ENCODE measurements at regions not wholly inside any gene's neighbourhood (a gene's known extent, or its start where the extent isn't known, plus 50 kb on each side); places are given as distances from the start of the nearest gene placed in this dataset.

- no peak overlapping the region for H3K27ac Mint-ChIP-seq
- H3K4me3 Mint-ChIP-seq: no peak overlapping the region
- H3K4me1 Mint-ChIP-seq: no peaks in the 10 kb centered on the region
- no peaks in the 10 kb centered on the region for H3K36me3 Mint-ChIP-seq (ENCODE audit: low read depth)
- no peak for TF ChIP-seq CTCF (IDR thresholded peaks at IDR 0.05; ENCODE audit: unreplicated experiment in 3 of 3)
- peaks cover 12% of the 10 kb centered on the region for H3K27me3 Mint-ChIP-seq (ENCODE audit: low read depth)
- H3K9me3 Mint-ChIP-seq: no peaks in the 10 kb centered on the region
Observed at GRCh38 chr16:27152121-27152520, 51.2 kb upstream of the KDM8 start.

- no peaks in the 10 kb centered on the region for H3K9me3 Mint-ChIP-seq
- H3K4me3 Mint-ChIP-seq: no peak overlapping the region
- H3K27ac Mint-ChIP-seq: no peak overlapping the region
- no peak for TF ChIP-seq CTCF (IDR thresholded peaks at IDR 0.05; ENCODE audit: unreplicated experiment in 3 of 3)
- no peaks in the 10 kb centered on the region for H3K36me3 Mint-ChIP-seq (ENCODE audit: low read depth)
- peaks cover 7% of the 10 kb centered on the region for H3K27me3 Mint-ChIP-seq (ENCODE audit: low read depth)
- H3K4me1 Mint-ChIP-seq: no peaks in the 10 kb centered on the region
Observed at GRCh38 chr16:27152801-27153200, 50.5 kb upstream of the KDM8 start.
